ENCODE measurements at regions not wholly inside any gene's neighbourhood (a gene's known extent, or its start where the extent isn't known, plus 50 kb on each side); places are given as distances from the start of the nearest gene placed in this dataset.

DNA sequence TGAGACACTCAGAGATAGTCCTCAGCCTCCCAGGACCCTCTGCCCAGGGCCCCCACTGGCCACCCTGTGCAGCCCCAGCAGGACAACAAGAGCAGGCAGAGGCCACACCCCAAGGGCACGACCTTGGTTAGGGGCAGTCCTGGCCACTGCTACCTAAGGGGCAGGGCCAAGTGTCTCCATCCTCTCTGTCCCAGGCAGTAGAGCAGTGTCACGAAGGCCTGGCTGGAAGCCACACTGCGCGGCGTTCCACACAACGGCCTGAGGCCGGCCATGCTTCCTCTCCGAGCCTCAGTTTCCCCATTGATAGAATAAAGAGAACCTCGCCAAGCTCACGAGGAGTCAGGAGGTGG, 1074.3 kb downstream of the BRD1 start:
- TF ChIP-seq, protein P1, sequence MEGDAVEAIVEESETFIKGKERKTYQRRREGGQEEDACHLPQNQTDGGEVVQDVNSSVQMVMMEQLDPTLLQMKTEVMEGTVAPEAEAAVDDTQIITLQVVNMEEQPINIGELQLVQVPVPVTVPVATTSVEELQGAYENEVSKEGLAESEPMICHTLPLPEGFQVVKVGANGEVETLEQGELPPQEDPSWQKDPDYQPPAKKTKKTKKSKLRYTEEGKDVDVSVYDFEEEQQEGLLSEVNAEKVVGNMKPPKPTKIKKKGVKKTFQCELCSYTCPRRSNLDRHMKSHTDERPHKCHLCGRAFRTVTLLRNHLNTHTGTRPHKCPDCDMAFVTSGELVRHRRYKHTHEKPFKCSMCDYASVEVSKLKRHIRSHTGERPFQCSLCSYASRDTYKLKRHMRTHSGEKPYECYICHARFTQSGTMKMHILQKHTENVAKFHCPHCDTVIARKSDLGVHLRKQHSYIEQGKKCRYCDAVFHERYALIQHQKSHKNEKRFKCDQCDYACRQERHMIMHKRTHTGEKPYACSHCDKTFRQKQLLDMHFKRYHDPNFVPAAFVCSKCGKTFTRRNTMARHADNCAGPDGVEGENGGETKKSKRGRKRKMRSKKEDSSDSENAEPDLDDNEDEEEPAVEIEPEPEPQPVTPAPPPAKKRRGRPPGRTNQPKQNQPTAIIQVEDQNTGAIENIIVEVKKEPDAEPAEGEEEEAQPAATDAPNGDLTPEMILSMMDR (IDR thresholded peaks at IDR 0.05; ENCODE audit: insufficient read depth, low read length): no peak
- TF ChIP-seq, protein P2, sequence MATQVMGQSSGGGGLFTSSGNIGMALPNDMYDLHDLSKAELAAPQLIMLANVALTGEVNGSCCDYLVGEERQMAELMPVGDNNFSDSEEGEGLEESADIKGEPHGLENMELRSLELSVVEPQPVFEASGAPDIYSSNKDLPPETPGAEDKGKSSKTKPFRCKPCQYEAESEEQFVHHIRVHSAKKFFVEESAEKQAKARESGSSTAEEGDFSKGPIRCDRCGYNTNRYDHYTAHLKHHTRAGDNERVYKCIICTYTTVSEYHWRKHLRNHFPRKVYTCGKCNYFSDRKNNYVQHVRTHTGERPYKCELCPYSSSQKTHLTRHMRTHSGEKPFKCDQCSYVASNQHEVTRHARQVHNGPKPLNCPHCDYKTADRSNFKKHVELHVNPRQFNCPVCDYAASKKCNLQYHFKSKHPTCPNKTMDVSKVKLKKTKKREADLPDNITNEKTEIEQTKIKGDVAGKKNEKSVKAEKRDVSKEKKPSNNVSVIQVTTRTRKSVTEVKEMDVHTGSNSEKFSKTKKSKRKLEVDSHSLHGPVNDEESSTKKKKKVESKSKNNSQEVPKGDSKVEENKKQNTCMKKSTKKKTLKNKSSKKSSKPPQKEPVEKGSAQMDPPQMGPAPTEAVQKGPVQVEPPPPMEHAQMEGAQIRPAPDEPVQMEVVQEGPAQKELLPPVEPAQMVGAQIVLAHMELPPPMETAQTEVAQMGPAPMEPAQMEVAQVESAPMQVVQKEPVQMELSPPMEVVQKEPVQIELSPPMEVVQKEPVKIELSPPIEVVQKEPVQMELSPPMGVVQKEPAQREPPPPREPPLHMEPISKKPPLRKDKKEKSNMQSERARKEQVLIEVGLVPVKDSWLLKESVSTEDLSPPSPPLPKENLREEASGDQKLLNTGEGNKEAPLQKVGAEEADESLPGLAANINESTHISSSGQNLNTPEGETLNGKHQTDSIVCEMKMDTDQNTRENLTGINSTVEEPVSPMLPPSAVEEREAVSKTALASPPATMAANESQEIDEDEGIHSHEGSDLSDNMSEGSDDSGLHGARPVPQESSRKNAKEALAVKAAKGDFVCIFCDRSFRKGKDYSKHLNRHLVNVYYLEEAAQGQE (IDR thresholded peaks at IDR 0.05; ENCODE audit: insufficient replicate concordance, low read depth): no peak
- no peak for TF ChIP-seq POLR2AphosphoS5 (IDR thresholded peaks at IDR 0.05; ENCODE audit: low read depth)
- no peak for TF ChIP-seq GABPA (IDR thresholded peaks at IDR 0.05; ENCODE audit: low read depth)
- TF ChIP-seq SPI1 (IDR thresholded peaks at IDR 0.05; ENCODE audit: borderline replicate concordance, low read depth): no peak

Data from HL-60 (cell line).